Ovary (tissue), 3 donors: ENCODE measurements at regions not wholly inside any gene's neighbourhood (a gene's known extent, or its start where the extent isn't known, plus 50 kb on each side); places are given as distances from the start of the nearest gene placed in this dataset.

ENCODE experiments used
- CTCF ChIP-seq, 3 donors: fragments of 450-650 bp in 2 of 3; fragments of 200-600 bp in 1 of 3; IDR thresholded peaks; one replicate each; pipeline versions ENCODE4 v1.5.1 to v1.8.0; 2016 to 2022; ENCODE audit warnings: antibody characterized with exemption in 3 of 3, mild to moderate bottlenecking in 1 of 3
- POLR2A ChIP-seq: fragments of 450-650 bp; IDR thresholded peaks from one replicate; pipeline ENCODE4 v1.6.1; 2017; ENCODE audit warnings: antibody characterized with exemption, mild to moderate bottlenecking, moderate library complexity
- donor health status: DM: no; HTN: no; CAD: no.

GRCh38 chr15:35932531-35932930, 386.6 kb upstream of the DPH6 start:
- TF ChIP-seq CTCF (IDR thresholded peaks at IDR 0.05) (no peak), POLR2A (no peak)
